Activated naive CD4-positive, alpha-beta T cell treated with anti-CD3 and anti-CD28 coated beads, Interleukin-2, amount 50 U/mL, for 24 hours (primary cell): ENCODE measurements at regions not wholly inside any gene's neighbourhood (a gene's known extent, or its start where the extent isn't known, plus 50 kb on each side); places are given as distances from the start of the nearest gene placed in this dataset.
"Not testable (repeated sequence)": the region's sequence is repeated elsewhere in the genome, so short reads cannot be mapped to it uniquely, and the experiment has no call there.

ENCODE experiments used
- H3K27ac Mint-ChIP-seq: one replicate; pipeline ENCODE4 v1.8.0; 2021; ENCODE audit warnings: mild to moderate bottlenecking, mixed read lengths
- H3K27me3 Mint-ChIP-seq: one replicate; pipeline ENCODE4 v1.8.0; 2021; ENCODE audit warnings: mixed read lengths
- H3K36me3 Mint-ChIP-seq: one replicate; pipeline ENCODE4 v1.8.0; 2021; ENCODE audit warnings: mixed read lengths
- H3K4me1 Mint-ChIP-seq: one replicate; pipeline ENCODE4 v1.8.0; 2021; ENCODE audit warnings: mixed read lengths
- H3K4me3 Mint-ChIP-seq: one replicate; pipeline ENCODE4 v1.8.0; 2021; ENCODE audit warnings: mild to moderate bottlenecking, mixed read lengths
- H3K9me3 Mint-ChIP-seq: one replicate; pipeline ENCODE4 v1.8.0; 2021; ENCODE audit warnings: mixed read lengths

GRCh38 chr4:53863158-53863557 is 201.2 kb downstream of the CHIC2 start:
- Mint-ChIP-seq H3K27me3 (peaks cover 5% of the 10 kb centered on the region), H3K27ac (no peak overlapping the region), H3K36me3 (no peaks in the 10 kb centered on the region), H3K4me3 (no peak overlapping the region), H3K4me1 (no peaks in the 10 kb centered on the region), H3K9me3 (no peaks in the 10 kb centered on the region)

GRCh38 chr4:53861856-53862610 is 202.4 kb downstream of the CHIC2 start:
- H3K27me3 Mint-ChIP-seq, result peaks cover 7% of the 10 kb centered on the region
- H3K27ac Mint-ChIP-seq, result no peak overlapping the region
- no peaks in the 10 kb centered on the region for H3K4me1 Mint-ChIP-seq
- H3K36me3 Mint-ChIP-seq, result no peaks in the 10 kb centered on the region
- H3K9me3 Mint-ChIP-seq, result no peaks in the 10 kb centered on the region
- no peak overlapping the region for H3K4me3 Mint-ChIP-seq

GRCh38 chr4:53859305-53859704 is 205.1 kb downstream of the CHIC2 start:
- Mint-ChIP-seq H3K9me3 (no peaks in the 10 kb centered on the region), H3K4me3 (no peak overlapping the region), H3K4me1 (no peaks in the 10 kb centered on the region), H3K27ac (no peak overlapping the region), H3K27me3 (peaks cover 9% of the 10 kb centered on the region), H3K36me3 (no peaks in the 10 kb centered on the region)

GRCh38 chr4:53858744-53859143 is 205.7 kb downstream of the CHIC2 start:
- Mint-ChIP-seq H3K27me3 (peaks cover 9% of the 10 kb centered on the region), H3K36me3 (no peaks in the 10 kb centered on the region), H3K4me3 (no peak overlapping the region), H3K27ac (no peak overlapping the region), H3K4me1 (no peaks in the 10 kb centered on the region), H3K9me3 (no peaks in the 10 kb centered on the region)

- no peaks in the 10 kb centered on the region for H3K9me3 Mint-ChIP-seq
- no peaks in the 10 kb centered on the region for H3K36me3 Mint-ChIP-seq
- H3K4me1 Mint-ChIP-seq, result no peaks in the 10 kb centered on the region
- peaks cover 9% of the 10 kb centered on the region for H3K27me3 Mint-ChIP-seq
- no peak overlapping the region for H3K27ac Mint-ChIP-seq
- H3K4me3 Mint-ChIP-seq, result no peak overlapping the region
Measured at GRCh38 chr4:53855581-53856250, 208.7 kb downstream of the CHIC2 start.

GRCh38 chr4:53854991-53855568 is 209.3 kb downstream of the CHIC2 start:
- H3K27me3 Mint-ChIP-seq, result peaks cover 5% of the 10 kb centered on the region
- no peaks in the 10 kb centered on the region for H3K9me3 Mint-ChIP-seq
- no peaks in the 10 kb centered on the region for H3K36me3 Mint-ChIP-seq
- H3K27ac Mint-ChIP-seq, result no peak overlapping the region
- H3K4me3 Mint-ChIP-seq, result no peak overlapping the region
- H3K4me1 Mint-ChIP-seq, result no peaks in the 10 kb centered on the region

- no peaks in the 10 kb centered on the region for H3K4me1 Mint-ChIP-seq
- H3K27me3 Mint-ChIP-seq, result peaks cover 2% of the 10 kb centered on the region
- H3K27ac Mint-ChIP-seq, result no peak overlapping the region
- no peaks in the 10 kb centered on the region for H3K9me3 Mint-ChIP-seq
- no peaks in the 10 kb centered on the region for H3K36me3 Mint-ChIP-seq
- no peak overlapping the region for H3K4me3 Mint-ChIP-seq
Measured at GRCh38 chr4:53852343-53852742, 212.1 kb downstream of the CHIC2 start.

GRCh38 chr4:53847965-53848364 is 216.4 kb downstream of the CHIC2 start:
- no peaks in the 10 kb centered on the region for H3K27me3 Mint-ChIP-seq
- no peak overlapping the region for H3K4me3 Mint-ChIP-seq

GRCh38 chr4:53844551-53844950 is 219.9 kb downstream of the CHIC2 start:
- H3K4me3 Mint-ChIP-seq, result no peak overlapping the region
- no peaks in the 10 kb centered on the region for H3K9me3 Mint-ChIP-seq
- H3K36me3 Mint-ChIP-seq, result no peaks in the 10 kb centered on the region
- H3K27me3 Mint-ChIP-seq, result no peaks in the 10 kb centered on the region
- no peaks in the 10 kb centered on the region for H3K4me1 Mint-ChIP-seq
- H3K27ac Mint-ChIP-seq, result no peak overlapping the region

More at GRCh38 chr4:53847965-53848364, 216.4 kb downstream of the CHIC2 start:
- H3K9me3 Mint-ChIP-seq, result no peaks in the 10 kb centered on the region
- H3K4me1 Mint-ChIP-seq, result no peaks in the 10 kb centered on the region
- H3K36me3 Mint-ChIP-seq, result no peaks in the 10 kb centered on the region
- no peak overlapping the region for H3K27ac Mint-ChIP-seq

- Mint-ChIP-seq H3K27ac (no peak overlapping the region), H3K36me3 (no peaks in the 10 kb centered on the region), H3K27me3 (no peaks in the 10 kb centered on the region), H3K9me3 (no peaks in the 10 kb centered on the region), H3K4me1 (no peaks in the 10 kb centered on the region), H3K4me3 (no peak overlapping the region)
Measured at GRCh38 chr4:53844133-53844532, 220.3 kb downstream of the CHIC2 start.

GRCh38 chr4:53841711-53842110 is 222.7 kb downstream of the CHIC2 start:
- Mint-ChIP-seq H3K27ac (no peak overlapping the region), H3K27me3 (peaks cover 2% of the 10 kb centered on the region)

GRCh38 chr4:53840643-53841042 is 223.8 kb downstream of the CHIC2 start:
- Mint-ChIP-seq H3K4me3 (no peak overlapping the region), H3K36me3 (no peaks in the 10 kb centered on the region), H3K27me3 (peaks cover 3% of the 10 kb centered on the region), H3K9me3 (no peaks in the 10 kb centered on the region), H3K4me1 (no peaks in the 10 kb centered on the region), H3K27ac (no peak overlapping the region)

More at GRCh38 chr4:53841711-53842110, 222.7 kb downstream of the CHIC2 start:
- H3K4me1 Mint-ChIP-seq, result no peaks in the 10 kb centered on the region
- H3K36me3 Mint-ChIP-seq, result no peaks in the 10 kb centered on the region
- H3K9me3 Mint-ChIP-seq, result no peaks in the 10 kb centered on the region
- H3K4me3 Mint-ChIP-seq, result no peak overlapping the region

GRCh38 chr4:53833302-53834003 is 231.0 kb downstream of the CHIC2 start:
- H3K4me1 Mint-ChIP-seq, H3K27me3 Mint-ChIP-seq, H3K9me3 Mint-ChIP-seq, H3K27ac Mint-ChIP-seq, H3K4me3 Mint-ChIP-seq, H3K36me3 Mint-ChIP-seq: not testable (repeated sequence)

GRCh38 chr4:53832549-53832948 is 231.9 kb downstream of the CHIC2 start:
- no peak overlapping the region for H3K27ac Mint-ChIP-seq

GRCh38 chr4:53830511-53830910 is 233.9 kb downstream of the CHIC2 start:
- no peak overlapping the region for H3K4me3 Mint-ChIP-seq
- no peaks in the 10 kb centered on the region for H3K4me1 Mint-ChIP-seq
- peaks cover 6% of the 10 kb centered on the region for H3K27me3 Mint-ChIP-seq
- no peaks in the 10 kb centered on the region for H3K36me3 Mint-ChIP-seq
- H3K9me3 Mint-ChIP-seq, result peaks cover 9% of the 10 kb centered on the region
- no peak overlapping the region for H3K27ac Mint-ChIP-seq

More at GRCh38 chr4:53832549-53832948, 231.9 kb downstream of the CHIC2 start:
- Mint-ChIP-seq H3K4me3 (no peak overlapping the region), H3K27me3 (peaks cover 8% of the 10 kb centered on the region), H3K9me3 (peaks cover 9% of the 10 kb centered on the region), H3K36me3 (no peaks in the 10 kb centered on the region), H3K4me1 (no peaks in the 10 kb centered on the region)
